B cell (primary cell): ENCODE measurements at regions not wholly inside any gene's neighbourhood (a gene's known extent, or its start where the extent isn't known, plus 50 kb on each side); places are given as distances from the start of the nearest gene placed in this dataset.

Source experiments
- EZH2 ChIP-seq: IDR thresholded peaks from 2 replicates; pipeline ENCODE4 v1.6.1; 2012; ENCODE audit warnings: borderline replicate concordance, low read depth, mild to moderate bottlenecking, moderate library complexity, low read length; ENCODE audit not compliant: insufficient read depth, poor library complexity, severe bottlenecking
- TF ChIP-seq, protein P1 (sequence below): fragments of 200-600 bp; IDR thresholded peaks from one replicate; pipeline ENCODE4 v1.8.0; 2022; ENCODE audit warnings: antibody characterized with exemption, mild to moderate bottlenecking

- TF ChIP-seq, protein P1, sequence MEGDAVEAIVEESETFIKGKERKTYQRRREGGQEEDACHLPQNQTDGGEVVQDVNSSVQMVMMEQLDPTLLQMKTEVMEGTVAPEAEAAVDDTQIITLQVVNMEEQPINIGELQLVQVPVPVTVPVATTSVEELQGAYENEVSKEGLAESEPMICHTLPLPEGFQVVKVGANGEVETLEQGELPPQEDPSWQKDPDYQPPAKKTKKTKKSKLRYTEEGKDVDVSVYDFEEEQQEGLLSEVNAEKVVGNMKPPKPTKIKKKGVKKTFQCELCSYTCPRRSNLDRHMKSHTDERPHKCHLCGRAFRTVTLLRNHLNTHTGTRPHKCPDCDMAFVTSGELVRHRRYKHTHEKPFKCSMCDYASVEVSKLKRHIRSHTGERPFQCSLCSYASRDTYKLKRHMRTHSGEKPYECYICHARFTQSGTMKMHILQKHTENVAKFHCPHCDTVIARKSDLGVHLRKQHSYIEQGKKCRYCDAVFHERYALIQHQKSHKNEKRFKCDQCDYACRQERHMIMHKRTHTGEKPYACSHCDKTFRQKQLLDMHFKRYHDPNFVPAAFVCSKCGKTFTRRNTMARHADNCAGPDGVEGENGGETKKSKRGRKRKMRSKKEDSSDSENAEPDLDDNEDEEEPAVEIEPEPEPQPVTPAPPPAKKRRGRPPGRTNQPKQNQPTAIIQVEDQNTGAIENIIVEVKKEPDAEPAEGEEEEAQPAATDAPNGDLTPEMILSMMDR: no peak
- TF ChIP-seq EZH2: no peak
Measured at GRCh38 chr4:120611092-120611491, 311.4 kb downstream of the PRDM5 start.
